WERI-Rb-1 (cell line): ENCODE measurements at regions not wholly inside any gene's neighbourhood (a gene's known extent, or its start where the extent isn't known, plus 50 kb on each side); places are given as distances from the start of the nearest gene placed in this dataset.
A peak's percentile ranks its signal among the peaks of the same experiment; 100 is the strongest.
"Not testable (repeated sequence)": the region's sequence is repeated elsewhere in the genome, so short reads cannot be mapped to it uniquely, and the experiment has no call there.

Experiments used
- DNase-seq: peaks from one replicate; pipeline ENCODE4 v3.0.0-alpha.2; 2020
- H3K27ac ChIP-seq: fragments of 250-450 bp; sonication (Bioruptor Pico); 2 replicates; pipeline ENCODE4 v1.5.1; 2020; ENCODE audit warnings: mild to moderate bottlenecking, moderate library complexity
- H3K27me3 ChIP-seq: fragments of 250-450 bp; sonication (Bioruptor Pico); 2 replicates; pipeline ENCODE4 v1.5.1; 2021; ENCODE audit warnings: mild to moderate bottlenecking, low read depth, moderate library complexity; ENCODE audit not compliant: insufficient read depth, severe bottlenecking
- H3K36me3 ChIP-seq: fragments of 250-450 bp; sonication (Bioruptor Pico); 2 replicates; pipeline ENCODE4 v1.5.1; 2020; ENCODE audit warnings: mild to moderate bottlenecking, moderate library complexity
- H3K4me3 ChIP-seq: 2 replicates; pipeline ENCODE4 v1.5.1; 2011; ENCODE audit warnings: low read depth, mild to moderate bottlenecking, control low read depth, low read length
- H3K9me3 ChIP-seq: fragments of 250-450 bp; sonication (Bioruptor Pico); 2 replicates; pipeline ENCODE4 v1.5.1; 2021; ENCODE audit warnings: mild to moderate bottlenecking, moderate library complexity; ENCODE audit not compliant: severe bottlenecking

DNA sequence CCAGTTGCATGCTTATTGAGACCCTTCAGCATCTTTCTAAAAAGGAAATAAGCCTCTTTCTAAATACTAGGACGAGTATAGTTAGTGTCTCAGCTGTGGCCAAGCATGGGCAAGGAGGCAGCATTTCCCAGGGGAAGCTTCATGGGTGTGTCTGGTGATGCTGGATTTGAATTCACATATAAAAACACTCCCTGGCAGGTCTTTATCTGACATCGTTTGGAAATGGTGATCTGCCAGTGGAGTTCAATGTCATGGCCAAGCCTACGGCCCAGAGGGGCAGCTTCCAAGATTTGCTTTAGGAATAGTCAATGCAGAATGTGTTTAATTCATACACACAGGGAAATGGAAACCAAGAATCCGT, 94.7 kb downstream of the SRGAP2 start:
- DNase-seq, H3K27me3 ChIP-seq, H3K4me3 ChIP-seq, H3K9me3 ChIP-seq, H3K36me3 ChIP-seq, H3K27ac ChIP-seq: not testable (repeated sequence)

GRCh38 chr1:206299181-206299791, 95.9 kb downstream of the SRGAP2 start:
- H3K27ac ChIP-seq, H3K36me3 ChIP-seq, H3K4me3 ChIP-seq, H3K27me3 ChIP-seq, DNase-seq, H3K9me3 ChIP-seq: not testable (repeated sequence)

- peak; percentile 23 for DNase-seq
- H3K36me3 ChIP-seq, H3K27ac ChIP-seq, H3K4me3 ChIP-seq, H3K27me3 ChIP-seq, H3K9me3 ChIP-seq: not testable (repeated sequence)
These were observed 96.6 kb downstream of the SRGAP2 start for GRCh38 chr1:206299942-206300341.

GRCh38 chr1:206302056-206302455, 98.7 kb downstream of the SRGAP2 start:
- not testable (repeated sequence) for H3K27me3 ChIP-seq, H3K4me3 ChIP-seq, DNase-seq, H3K9me3 ChIP-seq, H3K27ac ChIP-seq
- peaks cover 11% of the 10 kb centered on the region for H3K36me3 ChIP-seq

DNA sequence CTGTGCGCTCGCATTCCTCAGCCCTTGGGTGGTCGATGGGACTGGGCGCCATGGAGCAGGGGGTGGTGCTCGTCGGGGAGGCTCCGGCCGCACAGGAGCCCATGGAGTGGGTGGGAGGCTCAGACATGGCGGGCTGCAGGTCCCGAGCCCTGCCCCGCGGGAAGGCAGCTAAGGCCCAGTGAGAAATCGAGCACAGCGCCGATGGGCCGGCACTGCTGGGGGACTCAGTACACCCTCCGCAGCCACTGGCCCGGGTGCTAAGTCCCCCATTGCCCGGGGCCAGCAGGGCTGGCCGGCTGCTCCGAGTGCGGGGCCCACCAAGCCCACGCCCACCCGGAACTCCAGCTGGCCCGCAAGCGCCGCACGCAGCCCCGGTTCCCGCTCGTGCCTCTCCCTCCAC, 104.1 kb downstream of the SRGAP2 start:
- H3K27me3 ChIP-seq = not testable (repeated sequence)

DNA sequence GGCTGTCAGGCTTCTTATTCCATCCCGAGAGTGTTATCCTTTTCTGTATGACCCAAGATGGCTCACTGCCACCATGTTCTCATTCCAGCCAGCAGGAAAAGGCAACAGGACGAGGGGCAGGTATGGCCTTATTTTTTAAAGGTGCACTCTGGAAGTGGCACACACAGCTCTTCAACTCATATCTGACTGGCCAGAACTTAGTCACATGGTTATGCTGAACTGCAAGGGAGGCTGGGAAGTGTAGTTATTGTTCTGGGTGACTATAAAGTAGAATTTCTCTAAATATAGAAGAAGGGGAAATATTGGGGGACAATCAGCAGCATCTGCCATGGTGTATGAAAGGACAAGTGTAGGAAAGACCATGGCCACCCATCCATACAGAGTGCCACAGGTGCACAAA, 107.6 kb downstream of the SRGAP2 start:
- DNase-seq, H3K27ac ChIP-seq, H3K36me3 ChIP-seq, H3K9me3 ChIP-seq, H3K4me3 ChIP-seq, H3K27me3 ChIP-seq: not testable (repeated sequence)

More for the DNA sequence above, 104.1 kb downstream of the SRGAP2 start:
- not testable (repeated sequence) for H3K27ac ChIP-seq, DNase-seq, H3K4me3 ChIP-seq, H3K9me3 ChIP-seq
- peaks cover 11% of the 10 kb centered on the region for H3K36me3 ChIP-seq

DNA sequence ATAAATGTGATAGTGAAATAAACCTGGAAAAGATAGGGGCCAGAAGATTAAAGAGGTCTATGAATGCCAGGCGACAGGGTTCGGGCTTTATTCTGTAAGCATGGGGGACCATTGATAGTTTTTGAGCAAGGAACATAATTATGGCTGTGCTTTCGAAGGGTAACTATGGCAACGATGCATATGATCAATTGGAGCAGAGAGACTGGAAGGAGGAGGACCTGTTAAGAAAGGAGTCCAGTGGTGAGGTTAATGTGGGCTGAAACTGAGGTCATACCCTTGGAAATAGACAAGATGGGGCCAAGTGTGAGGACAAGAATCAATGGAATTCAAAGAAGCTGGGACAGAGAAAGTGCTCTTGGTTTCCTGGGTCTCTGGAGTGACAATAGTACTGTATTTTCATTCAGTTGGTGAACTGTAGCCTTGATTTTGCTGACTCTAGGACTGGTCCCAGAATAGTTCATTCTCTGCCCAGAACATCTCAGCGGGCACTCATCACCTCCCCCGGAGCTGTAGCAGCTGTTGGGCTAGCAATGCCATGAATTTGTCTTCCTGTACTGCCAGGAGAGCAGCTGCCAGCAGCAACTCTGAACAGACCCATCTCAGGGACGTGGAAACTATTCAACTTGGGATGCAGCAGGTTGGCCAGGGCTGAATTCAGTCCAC, 108.4 kb downstream of the SRGAP2 start:
- H3K27me3 ChIP-seq, H3K9me3 ChIP-seq, H3K4me3 ChIP-seq, H3K36me3 ChIP-seq, DNase-seq, H3K27ac ChIP-seq: not testable (repeated sequence)

DNA sequence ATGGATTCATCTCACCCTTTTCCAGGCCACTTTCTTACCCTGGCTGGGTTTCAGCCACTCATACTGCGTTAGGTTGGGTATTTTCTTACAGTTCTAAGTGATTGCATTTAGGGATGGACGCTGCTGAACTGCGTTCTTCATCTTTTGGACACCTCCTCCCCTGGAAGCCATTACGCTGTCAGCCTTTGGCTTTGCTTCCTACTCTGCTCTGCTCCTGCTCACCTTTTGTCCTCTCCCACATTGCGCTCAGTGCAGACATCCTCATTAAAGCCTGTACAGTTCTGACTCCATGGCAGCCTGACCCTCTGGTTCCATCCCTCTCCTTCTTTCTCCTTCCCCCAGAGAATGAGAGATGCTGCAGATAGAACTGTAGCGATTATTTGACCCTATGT, 108.9 kb downstream of the SRGAP2 start:
- not testable (repeated sequence) for H3K4me3 ChIP-seq, H3K27ac ChIP-seq, H3K9me3 ChIP-seq, DNase-seq, H3K36me3 ChIP-seq, H3K27me3 ChIP-seq

DNA sequence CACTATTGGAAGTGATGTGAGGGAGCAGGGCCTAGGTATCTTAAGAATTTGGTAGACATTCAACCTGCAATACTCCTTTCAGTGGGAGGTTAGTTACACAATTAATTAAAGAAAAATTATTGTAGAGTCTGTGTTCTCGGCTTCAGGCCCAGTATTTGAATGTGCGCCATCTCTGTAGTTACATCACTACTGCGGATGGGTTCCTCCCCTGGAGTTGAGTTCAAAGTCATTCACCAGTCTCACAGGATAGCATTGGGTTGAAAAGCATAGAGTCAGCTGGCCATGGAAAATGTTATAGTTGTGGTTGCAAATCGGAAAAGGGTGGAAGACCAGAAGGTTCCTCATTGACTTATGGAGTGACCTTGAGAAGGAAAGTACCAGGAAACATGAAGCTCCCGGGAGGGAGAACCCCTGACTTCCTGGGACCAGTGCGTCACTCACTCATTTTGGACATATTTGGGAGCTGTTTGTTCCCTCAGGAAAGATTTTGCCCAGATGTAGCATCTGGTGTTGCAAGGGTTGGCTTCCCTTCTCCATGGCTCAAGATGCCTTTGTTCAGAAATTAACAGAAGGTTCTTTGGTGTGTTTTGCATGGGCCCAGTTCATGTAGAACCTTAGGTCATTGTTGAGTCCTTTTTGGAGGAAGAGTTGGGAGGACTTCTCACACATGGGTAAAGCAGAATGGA, 111.8 kb downstream of the SRGAP2 start:
- H3K27me3 ChIP-seq, H3K27ac ChIP-seq, DNase-seq, H3K4me3 ChIP-seq, H3K36me3 ChIP-seq, H3K9me3 ChIP-seq: not testable (repeated sequence)

- H3K9me3 ChIP-seq, H3K27ac ChIP-seq, DNase-seq, H3K27me3 ChIP-seq, H3K36me3 ChIP-seq, H3K4me3 ChIP-seq: not testable (repeated sequence)
These were observed 113.6 kb downstream of the SRGAP2 start for GRCh38 chr1:206316901-206317300.

DNA sequence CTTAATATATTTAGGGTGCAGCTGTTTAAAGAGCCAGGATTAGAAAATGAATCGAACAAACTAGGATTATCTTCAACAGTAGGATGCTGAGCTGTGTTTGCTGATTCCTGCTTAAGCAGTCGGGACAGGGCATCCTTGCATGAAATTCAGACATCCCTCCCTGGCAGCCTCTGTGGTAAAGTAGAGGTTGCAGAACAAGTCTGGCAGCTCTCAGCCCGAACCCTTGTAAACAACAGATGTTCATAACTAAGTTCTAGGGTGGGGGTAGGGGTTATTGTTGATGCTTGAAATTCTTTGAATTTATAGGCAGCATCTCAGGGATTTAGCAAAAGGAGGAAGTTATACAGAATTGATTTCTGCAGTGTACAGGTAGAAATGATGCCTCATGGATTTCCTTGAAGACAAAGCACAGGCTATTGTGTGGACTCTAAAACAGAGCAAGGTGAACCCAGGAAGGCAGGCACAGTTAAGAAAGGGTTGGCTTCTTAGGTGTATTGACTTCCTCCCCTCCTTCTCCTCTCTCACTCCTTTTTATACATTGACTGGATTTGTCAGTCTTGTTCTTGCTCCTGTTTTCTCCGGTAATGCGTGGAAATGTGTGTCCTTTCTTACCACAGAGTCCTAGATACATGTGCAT, 114.7 kb downstream of the SRGAP2 start:
- not testable (repeated sequence) for DNase-seq, H3K27me3 ChIP-seq, H3K36me3 ChIP-seq, H3K4me3 ChIP-seq, H3K27ac ChIP-seq, H3K9me3 ChIP-seq

GRCh38 chr1:206320227-206320626, 116.9 kb downstream of the SRGAP2 start:
- not testable (repeated sequence) for H3K27me3 ChIP-seq, H3K4me3 ChIP-seq, H3K36me3 ChIP-seq, H3K9me3 ChIP-seq, DNase-seq, H3K27ac ChIP-seq

DNA sequence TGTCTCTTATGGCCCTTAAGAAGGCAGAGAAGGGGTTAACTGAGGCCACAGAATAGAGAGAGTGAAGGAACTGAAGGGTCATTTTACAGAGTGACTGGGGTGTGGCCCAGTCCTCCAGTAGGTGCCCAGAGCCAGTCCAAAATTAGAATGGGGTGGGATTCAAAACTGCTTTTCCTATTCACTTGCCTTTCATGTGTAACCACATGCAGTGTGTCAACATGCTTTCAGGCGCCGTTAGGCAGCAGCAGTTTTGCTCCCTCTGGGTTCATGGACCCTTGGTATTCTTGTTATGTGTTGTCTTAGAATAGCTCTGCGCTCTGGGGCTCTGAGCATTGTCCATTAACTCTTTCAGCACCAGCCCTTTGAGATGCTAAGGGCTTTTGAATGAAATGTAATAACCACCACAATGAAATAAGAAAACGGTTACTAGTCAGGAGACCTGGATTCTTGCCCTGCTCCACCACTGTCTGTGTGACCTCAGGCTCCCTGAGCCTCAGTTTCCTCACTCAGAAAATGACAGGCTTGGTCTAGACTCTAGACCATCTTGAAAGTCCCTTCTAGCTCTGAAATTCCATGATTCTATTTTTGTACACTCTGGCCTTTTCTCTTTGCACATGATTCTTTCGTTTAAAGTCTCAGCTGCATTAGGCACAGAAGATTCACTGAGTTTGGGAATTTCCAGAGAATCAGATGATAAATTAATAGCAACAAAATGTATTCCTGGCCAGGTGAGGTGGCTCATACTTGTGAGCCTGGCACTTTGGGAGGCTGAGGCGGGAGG, 123.0 kb downstream of the SRGAP2 start:
- H3K9me3 ChIP-seq, H3K27me3 ChIP-seq, H3K36me3 ChIP-seq, H3K27ac ChIP-seq, DNase-seq, H3K4me3 ChIP-seq: not testable (repeated sequence)

GRCh38 chr1:206331597-206331996, 128.3 kb downstream of the SRGAP2 start:
- H3K9me3 ChIP-seq, H3K27me3 ChIP-seq, H3K4me3 ChIP-seq, H3K27ac ChIP-seq, H3K36me3 ChIP-seq, DNase-seq: not testable (repeated sequence)
